ENCODE measurements at regions not wholly inside any gene's neighbourhood (a gene's known extent, or its start where the extent isn't known, plus 50 kb on each side); places are given as distances from the start of the nearest gene placed in this dataset.
A peak's percentile ranks its signal among the peaks of the same experiment; 100 is the strongest.

DNA sequence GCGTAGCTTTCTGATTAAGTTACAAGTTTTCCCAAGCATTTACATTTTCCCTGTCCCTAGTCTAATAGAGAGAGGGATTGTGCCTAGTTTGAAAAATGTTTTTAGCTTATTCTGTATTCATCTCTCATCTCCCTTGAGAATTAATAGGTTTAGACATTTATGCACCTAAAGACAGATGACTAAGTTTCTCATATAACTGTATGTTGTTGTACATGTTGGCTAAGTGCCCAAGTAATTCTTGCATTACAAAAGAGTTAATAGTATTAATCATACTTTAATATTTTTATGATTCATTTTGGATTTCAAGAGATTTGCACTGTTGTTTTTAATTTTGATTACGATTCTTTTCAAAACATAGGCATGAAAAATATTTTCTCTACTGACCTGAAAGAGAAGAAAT, 109.0 kb upstream of the TBL1XR1 start:
- no peak for DNase-seq

DNA sequence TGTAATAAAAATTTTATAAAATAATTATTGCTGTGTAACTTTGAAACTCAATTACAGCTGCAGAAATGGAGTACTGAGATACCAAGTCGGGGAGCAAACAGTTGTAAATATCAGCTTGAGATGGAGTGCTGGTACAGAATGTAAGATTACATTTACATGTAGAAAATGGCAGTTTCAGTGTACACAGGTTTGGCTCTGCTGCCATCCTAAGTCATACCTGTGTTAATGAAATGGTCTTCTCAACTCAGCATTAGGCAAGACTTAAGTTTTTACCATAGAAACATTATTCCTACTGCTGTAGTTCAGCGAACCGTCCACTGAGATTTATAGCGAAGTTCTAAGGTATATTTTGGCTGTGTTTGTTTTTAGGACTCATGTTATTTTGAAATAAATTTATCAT, 110.1 kb upstream of the TBL1XR1 start:
- no peak for DNase-seq

DNA sequence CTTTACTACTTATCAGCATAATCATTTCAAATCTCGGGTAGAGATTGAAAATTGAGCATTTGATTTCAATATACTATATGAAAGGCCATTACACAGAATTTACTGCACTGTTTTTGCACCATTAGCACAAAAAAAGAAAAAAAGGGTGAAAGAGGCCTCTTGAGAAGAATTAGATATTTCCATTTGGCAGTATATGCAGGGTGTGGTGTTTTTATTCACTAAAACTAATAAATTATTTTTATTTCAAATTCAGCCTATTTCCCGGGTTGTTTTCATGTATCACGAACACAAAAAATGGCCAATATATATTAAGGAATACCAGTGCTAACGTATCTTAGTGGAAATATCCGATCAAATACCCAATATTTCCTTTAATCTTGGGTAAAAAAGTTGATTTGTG, 110.5 kb upstream of the TBL1XR1 start:
- DNase-seq = no peak

DNA sequence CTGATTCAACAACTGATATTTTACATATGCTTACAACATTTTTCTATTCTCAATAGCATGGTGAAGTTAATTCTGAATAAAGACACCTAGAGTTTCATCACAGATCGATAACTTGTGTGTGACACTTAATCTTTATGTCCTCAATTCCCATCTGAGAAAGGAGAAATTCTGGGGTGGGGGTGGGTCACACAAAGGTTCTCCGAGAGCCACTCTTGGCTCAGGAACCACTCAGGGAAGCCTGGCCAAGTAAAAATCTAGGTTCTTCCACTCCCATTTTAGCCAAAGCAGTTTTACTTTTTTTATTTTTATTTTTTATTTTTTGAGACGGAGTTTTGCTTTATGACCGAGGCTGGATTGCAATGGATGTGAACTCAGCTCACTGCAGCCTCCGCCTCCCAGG, 111.0 kb upstream of the TBL1XR1 start:
- no peak for DNase-seq

DNA sequence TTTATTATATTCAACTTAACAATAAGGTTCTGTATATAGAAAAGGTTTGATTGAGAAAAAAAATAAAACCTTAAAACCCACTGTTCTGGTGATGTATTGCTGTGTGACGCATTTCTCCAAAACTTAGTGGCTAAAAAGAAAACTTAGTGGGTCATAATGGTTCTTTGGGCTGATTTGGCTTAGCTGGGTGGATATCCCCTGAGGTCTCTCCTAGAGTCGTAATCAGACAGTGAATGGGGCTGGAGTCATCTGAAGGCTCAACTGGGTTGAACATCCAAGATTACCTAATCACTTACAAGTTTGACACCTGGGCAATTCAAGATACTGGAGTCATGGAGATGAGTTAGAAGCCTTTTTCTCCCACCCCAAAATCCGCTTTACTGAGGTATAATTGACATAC, 111.6 kb upstream of the TBL1XR1 start:
- DNase-seq = no peak

DNA sequence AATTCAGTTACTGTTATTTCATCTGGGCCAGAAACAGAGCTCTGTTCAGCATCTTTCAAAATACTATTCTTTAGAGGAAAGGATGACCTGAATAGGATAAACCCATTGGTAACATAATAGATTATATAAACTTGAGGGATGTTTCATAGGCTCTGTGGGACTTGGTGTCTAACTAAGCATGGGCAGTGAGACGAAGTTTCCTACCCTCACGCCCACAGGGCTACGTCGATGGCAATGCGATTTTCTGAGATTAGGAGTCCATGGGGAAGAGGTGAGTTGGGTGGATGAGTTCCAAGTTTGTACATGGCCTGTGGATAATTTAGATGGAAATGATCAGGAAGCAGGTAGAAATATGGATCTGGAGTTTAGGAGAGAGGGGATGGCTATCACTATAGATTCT, 115.2 kb upstream of the TBL1XR1 start:
- no peak for DNase-seq

DNA sequence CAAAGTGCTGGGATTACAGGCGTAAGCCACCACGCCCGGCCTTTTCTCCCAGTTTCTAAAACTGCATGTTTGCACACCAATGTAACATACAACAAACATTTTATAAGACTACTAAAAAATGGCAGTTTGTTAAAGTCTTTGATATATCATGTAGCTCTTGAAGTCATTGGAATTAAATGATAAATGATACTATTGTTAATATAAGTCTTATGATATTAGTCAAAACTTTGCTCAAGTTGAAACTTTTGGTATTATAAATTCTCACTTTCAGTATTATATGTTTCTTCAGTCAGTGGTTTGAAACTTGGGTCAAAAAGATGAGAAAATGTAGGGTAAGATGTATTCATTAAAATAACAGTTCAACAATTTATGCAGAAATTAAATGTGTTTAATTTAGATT, 117.6 kb upstream of the TBL1XR1 start:
- DNase-seq = no peak

DNA sequence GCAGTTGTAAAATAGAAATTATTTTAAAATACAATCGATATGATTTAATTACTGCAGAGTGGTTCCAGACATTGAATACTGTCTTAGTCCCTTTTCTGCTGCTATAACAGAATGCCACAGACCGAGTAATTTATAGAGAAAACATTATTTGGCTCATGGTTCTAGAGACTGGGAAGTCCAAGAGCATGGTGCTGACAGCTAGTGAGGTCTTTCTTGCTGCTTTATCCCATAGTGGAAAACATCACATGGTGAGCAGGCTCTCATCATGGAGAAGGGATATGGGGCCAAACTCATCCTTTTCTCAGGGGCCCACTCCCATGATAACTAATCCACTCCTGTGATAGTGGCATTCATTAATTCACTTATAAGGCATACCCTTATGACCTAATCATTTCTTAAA, 120.0 kb upstream of the TBL1XR1 start:
- no peak for DNase-seq

DNA sequence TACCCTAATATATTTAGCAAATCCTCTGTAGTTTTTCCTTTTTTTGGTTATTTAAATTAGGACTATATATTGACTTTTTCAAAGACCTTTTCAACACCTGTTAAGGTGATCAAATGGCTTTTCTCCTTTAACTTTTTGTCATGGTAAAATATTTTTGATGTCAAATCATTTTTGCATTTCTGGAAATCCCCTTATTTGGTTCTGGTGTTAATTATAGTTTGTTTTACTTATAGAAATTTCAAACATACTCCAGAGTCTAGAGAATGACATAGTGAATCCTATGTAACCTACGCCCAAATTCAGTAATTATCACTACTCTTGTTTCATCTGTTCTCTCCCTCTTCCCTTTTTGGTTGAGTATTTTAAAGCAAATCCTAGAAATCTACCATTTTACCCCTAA, 121.3 kb upstream of the TBL1XR1 start:
- DNase-seq = no peak

DNA sequence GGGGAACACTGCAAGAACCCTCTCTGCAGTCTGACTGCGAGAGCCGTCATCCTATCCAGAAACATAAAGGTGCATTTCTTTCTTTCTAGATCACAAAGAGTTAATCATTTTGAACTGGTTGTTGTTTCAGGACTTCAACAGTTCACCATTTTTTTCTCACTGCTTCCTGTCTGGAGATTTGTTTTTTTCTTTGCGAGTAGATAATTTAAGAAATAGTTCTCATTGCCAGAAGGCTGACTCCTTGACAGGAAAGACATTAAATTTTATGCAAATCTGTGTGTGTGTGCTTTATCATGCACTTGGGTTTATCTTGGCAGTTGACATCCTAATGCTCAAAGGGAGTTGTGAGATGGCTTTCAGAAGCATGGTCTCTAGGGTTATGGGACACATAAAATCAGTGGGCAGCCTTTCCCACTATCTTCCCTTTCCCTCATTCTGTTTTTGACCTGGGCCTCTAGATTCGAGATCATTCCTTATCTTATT, 123.5 kb upstream of the TBL1XR1 start:
- no peak for DNase-seq

DNA sequence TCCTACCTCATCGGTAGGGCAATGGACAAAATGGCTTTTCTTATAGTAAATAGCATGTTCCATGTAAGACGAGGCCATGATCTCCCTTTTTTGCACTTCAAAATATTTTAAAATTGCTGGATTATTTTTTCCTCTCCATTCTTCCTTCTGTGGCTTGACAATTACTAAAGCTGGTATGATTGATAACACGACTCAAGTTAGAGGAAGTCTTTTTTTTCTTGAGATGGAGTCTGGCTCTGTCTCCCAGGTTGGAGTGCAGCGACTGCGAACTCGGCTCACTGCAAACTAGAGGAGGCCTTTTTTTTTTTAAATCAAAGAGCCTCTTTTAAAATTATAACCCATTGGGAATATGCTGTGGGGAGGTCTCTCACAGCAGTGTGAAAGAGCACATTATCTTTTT, 124.5 kb upstream of the TBL1XR1 start:
- DNase-seq = no peak

DNA sequence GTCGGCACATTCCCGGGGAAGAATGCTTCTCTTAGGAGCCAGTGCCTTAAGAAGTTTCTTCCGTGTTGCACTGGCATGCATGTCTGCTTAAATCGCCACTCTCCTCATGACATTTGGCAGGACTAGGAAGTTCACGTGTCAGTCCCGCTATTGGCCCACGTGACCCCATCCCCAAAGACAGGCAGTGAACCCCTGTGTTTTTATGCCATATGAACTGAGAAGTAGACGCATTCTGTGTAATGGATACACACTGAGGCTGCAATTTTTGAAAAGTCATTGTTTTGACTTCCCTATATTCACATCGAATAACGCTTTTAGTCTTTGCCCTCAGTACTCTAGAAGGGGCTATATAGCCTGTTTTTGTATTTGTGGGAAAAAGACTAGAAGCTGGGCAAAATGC, 125.6 kb upstream of the TBL1XR1 start:
- peak; percentile 28 to 60 for DNase-seq

DNA sequence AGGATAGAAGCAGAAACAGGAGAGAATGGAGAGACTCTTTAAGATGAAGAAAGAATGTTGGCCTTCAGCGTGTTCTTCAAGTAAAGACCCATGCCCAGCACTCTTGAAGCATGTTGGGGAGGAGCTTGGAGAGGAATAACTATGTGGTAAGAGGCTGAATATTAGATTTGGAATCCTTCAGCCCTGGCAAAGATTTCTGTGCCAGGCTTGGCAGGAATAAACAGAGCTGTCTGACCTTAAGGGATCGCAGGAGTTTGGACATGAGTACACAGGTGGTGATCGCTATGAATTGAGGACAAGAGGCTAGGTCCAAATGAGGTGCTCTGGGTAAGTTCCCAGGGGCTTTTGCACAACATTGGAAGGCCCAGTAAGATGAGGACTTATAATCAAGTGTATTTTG, 132.6 kb upstream of the TBL1XR1 start:
- no peak for DNase-seq

DNA sequence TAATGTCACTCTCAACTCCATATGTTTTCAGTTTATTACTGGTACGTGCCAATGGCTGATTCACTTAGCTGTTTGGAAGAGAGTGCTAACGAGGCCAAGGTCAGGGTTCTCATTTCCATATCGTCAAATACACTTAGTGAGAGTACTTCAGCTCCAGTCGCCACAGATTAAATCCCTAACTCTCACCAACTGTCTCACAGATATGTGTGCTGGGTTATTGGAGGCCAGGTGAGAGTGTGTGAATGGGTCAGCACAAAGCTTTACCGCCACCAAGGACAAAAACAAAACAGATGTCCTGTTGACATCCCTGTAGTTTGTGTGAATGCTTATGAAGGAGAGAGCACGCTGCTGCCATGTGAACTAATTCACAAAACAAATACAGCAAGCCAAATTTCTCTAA, 133.5 kb upstream of the TBL1XR1 start:
- no peak for DNase-seq

DNA sequence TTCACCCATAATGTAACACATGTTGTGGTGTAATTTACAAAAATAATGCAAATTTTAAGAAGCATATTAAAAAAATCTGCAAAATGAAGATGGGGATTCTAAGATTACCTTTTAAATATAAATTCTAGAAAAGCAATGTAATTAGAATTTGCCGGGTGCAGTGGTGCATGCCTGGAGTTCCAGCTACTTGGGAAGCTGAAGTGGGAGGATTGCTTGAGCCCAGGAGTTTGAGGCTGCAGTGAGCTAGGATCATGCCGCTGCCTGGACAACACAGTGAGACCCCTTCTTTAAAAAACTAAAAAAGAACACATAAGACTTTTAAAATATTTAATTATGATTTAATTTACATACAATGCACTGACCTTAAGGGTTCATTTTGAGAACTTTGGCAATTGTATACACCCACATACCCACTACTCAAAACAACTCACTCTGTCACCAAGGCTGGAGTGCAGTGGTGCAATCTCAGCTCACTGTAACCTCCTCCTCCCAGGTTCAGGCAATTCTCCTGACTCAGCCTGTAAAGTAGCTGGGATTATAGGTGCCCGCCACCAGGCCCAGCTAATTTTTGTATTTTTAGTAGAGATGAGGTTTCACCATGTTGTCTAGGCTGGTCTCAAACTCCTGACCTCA, 134.0 kb upstream of the TBL1XR1 start:
- peak; percentile 45 to 53 for DNase-seq

DNA sequence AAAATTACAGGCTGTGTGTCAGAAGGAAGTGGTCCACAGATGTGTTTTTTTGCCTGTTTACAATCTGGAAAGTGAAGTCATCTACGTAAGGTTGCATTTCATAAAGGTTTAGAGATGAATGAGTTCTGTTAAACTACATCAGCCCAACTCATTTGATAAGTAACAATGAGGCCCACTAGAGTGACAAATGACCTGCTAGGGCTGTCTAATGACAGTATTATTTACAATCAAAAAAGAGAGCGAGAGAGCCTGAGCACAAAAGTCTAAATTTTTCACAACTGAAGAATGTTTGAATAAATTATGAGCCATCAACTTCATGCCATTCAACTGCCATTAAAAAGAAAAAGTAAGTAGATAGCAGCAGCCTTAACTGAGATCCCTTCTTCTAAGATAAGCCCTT, 135.7 kb upstream of the TBL1XR1 start:
- DNase-seq = no peak

DNA sequence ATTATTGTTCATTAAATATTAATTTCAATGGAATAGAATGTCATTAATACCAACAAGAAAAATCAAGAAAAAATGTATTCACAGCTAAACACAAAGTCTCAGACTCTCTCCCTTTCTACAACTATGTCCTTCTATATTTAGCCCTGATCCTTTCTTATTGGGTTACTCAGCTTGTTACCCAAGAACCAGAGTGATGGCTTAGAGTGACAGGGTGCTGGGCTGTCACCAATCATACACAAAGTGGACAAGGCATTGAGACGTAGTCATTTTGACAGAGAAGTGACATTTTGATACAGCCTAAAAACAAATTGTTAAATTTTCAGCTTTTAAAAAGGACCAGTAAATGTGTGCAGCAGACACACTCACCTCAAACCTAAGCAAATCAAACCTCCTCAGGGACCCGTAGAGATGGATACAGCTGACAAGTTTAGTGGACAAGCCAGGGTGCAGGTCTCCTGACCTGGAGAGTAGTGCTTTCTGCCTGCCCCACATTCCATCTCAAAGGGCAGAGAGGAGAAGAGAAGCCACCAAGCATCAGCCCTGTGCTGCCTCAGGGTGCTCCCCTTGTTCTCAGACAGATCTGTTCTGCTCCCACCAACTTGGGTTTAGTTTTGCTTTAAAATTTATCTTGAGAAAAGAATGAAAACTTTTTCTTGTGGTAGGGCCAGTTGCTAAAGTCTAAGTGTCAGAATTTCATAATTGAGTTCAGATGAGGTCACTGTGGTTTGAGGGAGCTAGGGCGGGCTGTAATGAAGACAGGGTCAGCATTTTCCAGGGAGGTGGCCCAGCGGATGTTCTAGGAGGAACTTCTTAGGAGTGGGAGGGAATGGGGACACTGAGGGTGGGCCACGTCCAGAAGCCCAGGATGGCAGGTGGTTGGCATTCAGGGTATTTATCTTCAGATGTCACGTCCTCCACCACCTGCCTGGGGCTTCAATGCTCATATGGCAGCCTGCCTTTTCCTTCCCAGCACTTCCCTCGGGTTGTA, 136.5 kb upstream of the TBL1XR1 start:
- peak; percentile 89 to 93 for DNase-seq

DNA sequence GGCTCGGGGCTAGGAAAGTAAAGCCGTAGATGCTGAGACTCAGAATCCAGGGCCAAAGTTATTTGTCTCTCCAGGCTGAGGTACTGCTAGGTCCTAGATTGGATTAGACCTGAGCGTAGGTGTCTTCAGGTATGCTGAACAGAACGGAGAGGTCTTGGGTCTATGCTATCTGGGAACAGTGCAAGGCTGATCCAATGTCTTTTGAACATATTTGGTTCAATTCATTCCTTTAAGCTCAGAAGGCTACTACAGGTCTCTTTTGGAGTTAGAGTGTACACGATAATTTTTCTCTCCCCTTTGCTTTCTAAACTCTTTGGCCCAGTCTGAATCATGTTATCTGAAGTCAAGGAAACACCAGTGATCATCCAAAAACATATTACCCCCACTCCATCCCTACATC, 137.5 kb upstream of the TBL1XR1 start:
- DNase-seq = no peak

DNA sequence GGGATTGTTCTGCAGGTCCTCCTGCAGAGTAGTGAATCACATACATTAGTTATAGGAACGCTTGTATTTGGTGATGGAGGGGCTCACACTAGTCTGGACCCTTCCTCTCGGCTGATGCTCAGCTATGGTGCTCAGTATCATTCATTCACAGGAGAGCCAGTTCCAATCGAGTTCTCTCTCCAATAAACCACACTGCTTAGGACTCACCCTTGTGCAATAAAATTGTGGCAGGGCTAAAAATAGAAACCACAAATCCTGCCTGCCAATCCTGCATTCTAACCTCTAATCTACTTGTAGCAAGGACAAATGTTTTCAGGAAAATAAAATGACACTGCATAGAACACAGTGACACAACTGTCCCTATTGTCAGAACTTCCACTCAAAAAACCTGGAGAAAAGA, 138.4 kb upstream of the TBL1XR1 start:
- peak in 1 of 2 donors; percentile 48 for DNase-seq

DNA sequence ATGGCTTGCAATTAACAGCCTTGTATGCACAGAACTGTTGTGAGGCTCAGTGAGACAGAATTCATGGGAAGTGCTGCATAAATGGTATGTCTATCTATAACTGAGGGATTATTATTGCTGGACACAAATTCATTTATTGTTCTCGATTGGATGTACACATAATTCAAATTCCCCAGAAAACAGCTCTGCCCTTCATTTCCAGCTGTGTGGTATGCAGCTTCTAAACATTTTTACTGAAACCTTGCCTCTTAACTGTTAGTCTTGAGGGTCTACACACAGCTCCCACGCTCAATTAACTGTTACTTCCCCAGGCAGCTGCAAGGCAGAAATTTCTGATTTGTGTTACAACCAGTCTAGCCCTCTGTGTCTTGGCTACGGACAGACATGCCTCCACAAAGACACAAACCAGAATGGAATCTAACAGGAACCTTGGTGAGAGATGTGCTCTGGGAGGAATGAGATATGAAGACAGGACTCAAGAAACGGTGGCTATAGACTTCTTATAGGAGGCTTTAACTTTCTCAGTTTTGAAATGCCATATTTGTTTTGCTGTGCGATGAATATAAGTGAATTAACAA, 139.7 kb upstream of the TBL1XR1 start:
- no peak for DNase-seq

DNA sequence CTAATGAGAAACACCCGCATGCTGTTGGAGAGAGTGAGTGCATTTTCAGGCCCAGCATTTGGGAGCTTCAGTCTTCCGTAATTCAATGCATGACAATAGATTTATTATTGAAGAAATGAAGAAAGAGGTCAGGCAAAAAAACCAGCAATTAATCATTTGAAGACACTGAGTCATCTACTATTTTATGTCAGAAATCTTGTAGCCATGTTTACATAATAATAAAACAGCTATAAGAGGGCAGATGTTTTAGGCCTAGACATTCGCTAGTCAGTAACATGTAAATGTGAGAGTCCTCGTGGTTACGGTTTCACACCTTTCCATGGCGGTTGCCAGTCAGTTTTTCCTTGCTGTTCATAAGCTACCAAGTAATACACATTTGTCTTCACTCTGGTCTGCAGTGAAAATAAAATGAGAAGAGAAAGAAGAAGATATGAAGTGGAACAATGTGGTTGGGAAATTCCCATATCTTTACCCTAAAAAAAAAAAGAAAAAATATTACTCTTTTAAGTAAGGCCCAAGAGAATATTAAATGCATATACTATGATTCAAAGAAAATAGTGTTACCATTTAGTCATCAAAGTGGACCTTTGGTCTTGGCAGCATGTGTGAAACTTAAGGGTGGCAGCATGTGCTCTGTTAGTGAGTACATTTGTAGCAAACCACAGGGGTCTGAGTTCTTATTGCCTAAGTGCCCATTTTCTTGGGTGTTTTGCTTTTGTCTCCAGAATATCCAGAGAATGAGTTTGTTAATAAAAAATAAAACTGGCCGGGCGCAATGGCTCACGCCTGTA, 140.5 kb upstream of the TBL1XR1 start:
- peak in 1 of 2 donors; percentile 10 for DNase-seq

DNA sequence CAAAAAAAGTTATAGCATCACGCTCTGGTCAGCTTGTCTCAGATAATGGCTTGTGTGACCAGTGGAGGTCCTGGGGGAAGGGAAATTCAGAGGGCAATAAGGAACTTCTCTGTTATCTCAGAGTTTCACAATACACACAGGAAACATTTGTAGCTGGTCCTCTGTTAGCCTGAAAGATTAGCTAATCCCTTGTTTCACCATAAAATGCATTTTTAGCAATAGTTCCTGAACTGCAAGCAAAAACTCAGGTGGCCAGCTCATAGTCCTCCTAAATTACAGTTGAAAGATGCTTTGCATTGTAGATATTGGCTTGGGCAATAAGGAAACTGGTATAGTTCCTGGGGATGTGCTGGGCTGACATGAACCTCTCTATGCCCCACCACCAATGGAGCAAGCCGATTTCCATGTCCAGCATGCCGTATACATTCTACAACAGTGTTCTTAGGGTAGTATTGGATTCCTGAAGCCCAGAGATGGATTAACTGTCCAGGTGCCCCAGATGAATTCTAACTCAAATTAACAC, 141.5 kb upstream of the TBL1XR1 start:
- peak; percentile 83 to 94 for DNase-seq

Data from inflammatory macrophage (primary cell).